ENCODE measurements at regions not wholly inside any gene's neighbourhood (a gene's known extent, or its start where the extent isn't known, plus 50 kb on each side); places are given as distances from the start of the nearest gene placed in this dataset.

DNA sequence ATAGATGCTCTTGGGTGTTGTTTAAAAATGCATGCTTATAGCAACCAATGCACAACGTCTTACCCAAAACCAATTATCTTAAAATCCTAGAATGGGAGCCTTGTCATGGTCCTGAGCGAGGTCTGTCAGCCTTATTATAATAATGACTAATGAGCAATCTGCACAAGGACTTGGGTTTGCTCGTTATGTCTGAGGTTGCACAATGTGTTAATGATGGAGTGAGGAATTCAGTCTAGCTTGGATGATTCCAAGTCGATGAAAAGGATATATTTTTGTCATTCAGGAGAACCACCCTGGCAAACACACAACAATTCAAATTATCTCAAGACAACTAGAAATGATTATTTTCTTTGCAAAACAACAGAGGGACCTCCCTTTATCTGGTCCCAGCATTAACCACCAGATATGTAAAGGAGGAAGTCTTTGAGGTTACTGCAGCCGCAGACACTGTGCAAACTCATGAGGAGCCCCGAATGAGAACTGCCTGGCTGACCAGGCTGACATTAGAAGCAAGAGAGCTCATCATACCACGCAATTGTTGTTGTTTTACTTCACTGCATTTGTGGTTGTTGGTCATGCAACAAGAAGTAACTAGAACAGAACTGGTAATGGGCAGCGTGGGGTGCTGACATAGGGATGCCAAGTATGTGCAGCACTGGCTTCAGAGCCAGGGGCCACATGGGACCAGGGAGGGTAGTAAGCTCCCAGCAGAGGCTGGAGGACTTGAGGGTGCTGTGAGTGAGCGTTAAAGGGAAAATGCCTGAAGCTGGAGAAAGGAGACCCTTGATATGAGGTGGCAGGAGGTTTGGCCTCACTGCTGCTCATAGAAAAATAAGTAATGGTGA, 488.3 kb downstream of the CDH26 start:
- Histone ChIP-seq H3K4me3 (no peak overlapping the region), H3K9me3 (no peaks in the 10 kb centered on the region), H3K27ac (no peak overlapping the region), H3K27me3 (no peaks in the 10 kb centered on the region), H3K36me3 (no peaks in the 10 kb centered on the region), H3K4me1 (no peaks in the 10 kb centered on the region)
- no peak for DNase-seq (ENCODE audit: low spot score in 2 of 2)
- TF ChIP-seq, protein P1, sequence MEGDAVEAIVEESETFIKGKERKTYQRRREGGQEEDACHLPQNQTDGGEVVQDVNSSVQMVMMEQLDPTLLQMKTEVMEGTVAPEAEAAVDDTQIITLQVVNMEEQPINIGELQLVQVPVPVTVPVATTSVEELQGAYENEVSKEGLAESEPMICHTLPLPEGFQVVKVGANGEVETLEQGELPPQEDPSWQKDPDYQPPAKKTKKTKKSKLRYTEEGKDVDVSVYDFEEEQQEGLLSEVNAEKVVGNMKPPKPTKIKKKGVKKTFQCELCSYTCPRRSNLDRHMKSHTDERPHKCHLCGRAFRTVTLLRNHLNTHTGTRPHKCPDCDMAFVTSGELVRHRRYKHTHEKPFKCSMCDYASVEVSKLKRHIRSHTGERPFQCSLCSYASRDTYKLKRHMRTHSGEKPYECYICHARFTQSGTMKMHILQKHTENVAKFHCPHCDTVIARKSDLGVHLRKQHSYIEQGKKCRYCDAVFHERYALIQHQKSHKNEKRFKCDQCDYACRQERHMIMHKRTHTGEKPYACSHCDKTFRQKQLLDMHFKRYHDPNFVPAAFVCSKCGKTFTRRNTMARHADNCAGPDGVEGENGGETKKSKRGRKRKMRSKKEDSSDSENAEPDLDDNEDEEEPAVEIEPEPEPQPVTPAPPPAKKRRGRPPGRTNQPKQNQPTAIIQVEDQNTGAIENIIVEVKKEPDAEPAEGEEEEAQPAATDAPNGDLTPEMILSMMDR (IDR thresholded peaks at IDR 0.05), result no peak
- intact Hi-C loops (cut with DNase I), result no loop called here

DNA sequence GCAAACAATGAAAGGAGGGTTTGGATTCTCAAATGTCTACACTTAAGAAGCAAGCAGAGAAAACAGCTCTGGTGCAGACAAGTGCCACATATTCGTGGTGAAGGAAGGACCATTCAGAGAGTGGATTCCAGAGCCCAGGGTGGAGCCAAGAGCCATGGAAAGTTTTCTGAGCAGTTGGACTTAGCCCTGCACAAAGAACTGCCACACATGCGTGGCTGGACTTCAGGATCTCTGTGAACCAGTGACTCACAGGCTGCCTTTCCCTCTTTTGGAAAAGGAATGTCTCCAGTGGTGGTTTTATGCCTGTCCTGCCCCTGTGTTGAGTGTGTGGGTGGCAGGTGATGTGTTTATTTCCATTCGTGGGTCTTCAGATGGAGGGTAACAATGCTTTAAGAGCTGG, 489.5 kb downstream of the CDH26 start:
- TF ChIP-seq, protein P1 (IDR thresholded peaks at IDR 0.05), result no peak
- H3K27me3 ChIP-seq, result no peaks in the 10 kb centered on the region
- H3K4me1 ChIP-seq, result no peaks in the 10 kb centered on the region
- no peaks in the 10 kb centered on the region for H3K36me3 ChIP-seq
- no peak overlapping the region for H3K27ac ChIP-seq
- intact Hi-C loops (cut with DNase I), result no loop called here
- no peak for DNase-seq (ENCODE audit: low spot score in 2 of 2)
- H3K4me3 ChIP-seq, result no peak overlapping the region
- H3K9me3 ChIP-seq, result no peaks in the 10 kb centered on the region

DNA sequence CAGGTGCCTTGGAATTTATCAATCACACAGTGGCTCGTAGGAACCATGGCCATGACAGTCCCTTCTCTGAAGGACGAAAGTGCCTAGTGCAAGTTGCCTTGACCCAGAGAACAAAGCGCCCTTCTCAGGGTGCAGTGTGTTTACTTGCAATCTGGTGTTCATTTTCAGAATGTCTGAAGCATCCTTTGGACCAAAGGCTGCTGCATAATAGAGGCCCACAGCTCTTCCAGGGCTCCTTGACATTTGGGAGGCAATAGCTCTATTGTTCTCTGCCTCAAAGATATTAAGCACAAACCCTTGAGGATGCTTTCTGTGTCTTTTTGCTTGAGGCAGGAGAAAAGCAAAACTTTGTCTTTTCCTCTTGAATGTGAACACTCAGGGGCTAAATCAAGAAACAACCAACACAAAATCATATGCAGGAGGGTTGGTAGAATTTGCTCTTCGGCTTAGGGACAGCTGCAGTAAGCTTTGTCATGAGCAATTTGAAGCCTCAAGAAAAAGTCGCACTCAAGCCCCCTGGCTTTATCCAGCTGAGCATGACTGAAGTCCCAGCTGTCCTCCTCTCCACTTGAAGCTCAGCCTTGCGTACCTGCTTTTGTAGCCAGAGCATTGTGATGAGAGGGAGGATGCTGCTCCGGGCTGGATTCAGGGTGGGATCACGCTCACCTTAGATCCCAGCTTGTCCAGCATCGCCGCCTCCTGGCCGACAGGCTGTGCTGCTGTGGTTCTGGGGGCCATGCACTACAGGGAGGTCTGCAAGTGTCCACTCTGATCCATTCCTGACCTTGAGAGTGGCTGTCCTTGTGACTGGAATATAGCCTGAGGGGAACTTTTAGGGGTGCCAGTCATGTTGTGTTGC, 495.4 kb downstream of the CDH26 start:
- H3K27ac ChIP-seq, result no peak overlapping the region
- no peaks in the 10 kb centered on the region for H3K27me3 ChIP-seq
- no peaks in the 10 kb centered on the region for H3K36me3 ChIP-seq
- intact Hi-C loops (cut with DNase I), result no loop called here
- DNase-seq (ENCODE audit: low spot score in 2 of 2), result no peak
- no peaks in the 10 kb centered on the region for H3K4me1 ChIP-seq
- TF ChIP-seq, protein P1 (IDR thresholded peaks at IDR 0.05), result no peak
- no peaks in the 10 kb centered on the region for H3K9me3 ChIP-seq
- no peak overlapping the region for H3K4me3 ChIP-seq

GRCh38 chr20:60454491-60454890, 496.3 kb downstream of the CDH26 start:
- Histone ChIP-seq H3K9me3 (no peaks in the 10 kb centered on the region), H3K4me3 (no peak overlapping the region), H3K36me3 (no peaks in the 10 kb centered on the region), H3K27ac (no peak overlapping the region), H3K4me1 (no peaks in the 10 kb centered on the region), H3K27me3 (no peaks in the 10 kb centered on the region)
- TF ChIP-seq, protein P1 (IDR thresholded peaks at IDR 0.05), result no peak
- DNase-seq (ENCODE audit: low spot score in 2 of 2), result no peak
- intact Hi-C loops (cut with DNase I), result no loop called here

- Histone ChIP-seq H3K9me3 (no peaks in the 10 kb centered on the region), H3K4me1 (no peaks in the 10 kb centered on the region), H3K4me3 (no peak overlapping the region), H3K27me3 (no peaks in the 10 kb centered on the region), H3K36me3 (no peaks in the 10 kb centered on the region), H3K27ac (no peak overlapping the region)
- TF ChIP-seq, protein P1 (IDR thresholded peaks at IDR 0.05), result no peak
- DNase-seq (ENCODE audit: low spot score in 2 of 2), result no peak
- intact Hi-C loops (cut with DNase I), result no loop called here
Measured at GRCh38 chr20:60455272-60455671, 497.0 kb downstream of the CDH26 start.

Measured in ascending aorta (tissue), 2 donors.